UCSD-AML1 (cell line): ENCODE measurements at regions not wholly inside any gene's neighbourhood (a gene's known extent, or its start where the extent isn't known, plus 50 kb on each side); places are given as distances from the start of the nearest gene placed in this dataset.

Experiments used
- DNase-seq: peaks from one replicate; lab custom pipeline; 2025; ENCODE audit not compliant: unreplicated experiment; lab: John Stamatoyannopoulos, UW

DNA sequence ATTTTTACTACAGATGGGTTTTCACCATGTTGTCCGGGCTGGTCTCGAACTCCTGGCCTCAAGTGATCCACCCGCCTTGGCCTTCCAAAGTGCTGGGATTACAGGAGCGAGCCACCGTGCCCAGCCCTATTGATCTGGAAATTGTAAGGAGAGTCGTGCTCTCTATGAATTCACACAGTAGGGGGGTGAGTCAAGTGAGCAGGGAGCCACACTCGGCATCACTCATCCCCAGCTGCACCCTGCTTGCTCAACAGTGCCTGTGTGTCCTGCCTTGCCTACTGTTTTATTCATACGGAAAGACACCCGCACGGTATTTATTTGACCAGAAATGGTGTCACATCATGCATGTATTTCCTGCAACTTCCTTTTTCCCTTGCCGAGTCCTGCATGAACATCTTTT is 157.2 kb upstream of the FOXF1 start:
- no peak for DNase-seq

DNA sequence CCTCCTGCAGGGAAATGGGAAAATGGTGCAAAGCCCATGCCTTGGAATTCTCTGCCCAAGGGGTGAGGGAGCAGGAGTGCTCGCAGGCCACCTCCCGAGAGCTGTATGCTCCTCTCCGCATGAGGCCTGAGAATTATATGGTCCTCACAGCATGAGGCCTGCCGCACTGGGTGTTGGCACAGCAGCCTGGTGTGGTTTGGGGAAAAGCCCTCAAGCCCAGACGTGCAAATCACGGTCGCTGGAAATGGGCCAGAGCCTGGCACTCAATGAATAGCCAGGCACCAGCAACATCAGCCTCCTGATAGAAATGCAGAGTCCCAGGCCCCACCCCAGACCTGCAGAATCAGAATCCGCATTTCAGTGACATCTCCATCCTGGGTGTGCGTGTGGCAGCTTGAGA is 156.4 kb upstream of the FOXF1 start:
- DNase-seq, result no peak

- no peak for DNase-seq
These were observed 155.4 kb upstream of the FOXF1 start for GRCh38 chr16:86354641-86355513.

DNA sequence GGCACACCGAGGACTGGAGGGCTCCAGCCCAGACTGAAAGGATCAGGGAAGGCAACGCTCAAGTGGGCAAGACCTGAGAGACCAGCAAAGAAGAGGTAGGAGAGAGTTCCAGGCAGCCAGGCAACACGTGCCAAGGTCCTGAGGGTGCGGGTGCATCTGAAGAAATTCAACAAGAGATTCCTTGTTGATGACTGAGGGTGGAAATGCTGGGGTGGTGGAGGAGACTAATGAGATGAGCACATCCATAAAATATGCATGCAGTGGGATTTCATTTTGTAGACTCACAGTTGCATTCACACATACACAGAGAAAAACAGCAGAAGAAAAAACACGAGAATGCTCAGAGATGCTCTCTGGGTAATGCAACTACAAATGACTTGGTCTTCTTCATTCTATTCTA is 154.8 kb upstream of the FOXF1 start:
- no peak for DNase-seq

- no peak for DNase-seq
These were observed 154.4 kb upstream of the FOXF1 start for GRCh38 chr16:86355951-86356350.

DNA sequence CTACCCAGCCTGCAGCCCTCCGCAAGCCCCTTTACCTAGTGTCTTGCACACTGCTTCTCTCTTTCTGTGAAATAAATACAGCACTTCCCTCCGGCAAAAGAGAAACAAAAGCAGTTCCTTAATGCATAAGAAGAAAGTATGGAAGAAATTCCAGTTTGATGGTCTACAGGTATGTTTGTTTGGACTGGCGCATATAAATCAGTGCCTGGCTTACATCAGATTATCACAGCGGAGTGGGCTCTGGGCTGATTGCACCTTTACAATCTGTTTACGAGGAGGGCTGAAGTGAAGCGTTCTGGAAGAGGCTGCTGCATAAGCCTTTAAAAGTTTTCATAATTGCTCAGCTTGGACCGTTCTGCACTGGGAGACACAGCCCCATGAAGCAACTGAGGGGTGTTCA is 153.5 kb upstream of the FOXF1 start:
- DNase-seq, result no peak

DNA sequence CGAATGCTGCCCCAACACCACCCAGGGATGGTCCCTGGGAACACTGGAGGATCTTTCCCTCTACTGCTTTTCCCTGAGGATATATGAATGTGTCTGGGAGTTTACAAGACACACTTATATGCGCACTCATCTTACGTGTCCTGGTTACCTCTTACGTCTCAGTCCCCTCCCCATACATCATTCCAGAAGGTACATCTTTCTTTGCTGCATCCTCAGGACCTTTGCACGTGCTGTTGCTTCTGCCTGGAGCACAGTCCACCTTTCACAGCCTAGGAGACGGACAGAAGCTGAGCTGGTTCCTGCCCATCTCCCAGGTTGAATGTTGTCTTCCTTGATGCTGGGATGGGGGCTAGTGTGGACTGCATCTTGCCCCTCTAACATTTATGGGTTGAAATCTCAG is 153.0 kb upstream of the FOXF1 start:
- DNase-seq, result no peak

GRCh38 chr16:86357950-86358349 is 152.4 kb upstream of the FOXF1 start:
- no peak for DNase-seq

DNA sequence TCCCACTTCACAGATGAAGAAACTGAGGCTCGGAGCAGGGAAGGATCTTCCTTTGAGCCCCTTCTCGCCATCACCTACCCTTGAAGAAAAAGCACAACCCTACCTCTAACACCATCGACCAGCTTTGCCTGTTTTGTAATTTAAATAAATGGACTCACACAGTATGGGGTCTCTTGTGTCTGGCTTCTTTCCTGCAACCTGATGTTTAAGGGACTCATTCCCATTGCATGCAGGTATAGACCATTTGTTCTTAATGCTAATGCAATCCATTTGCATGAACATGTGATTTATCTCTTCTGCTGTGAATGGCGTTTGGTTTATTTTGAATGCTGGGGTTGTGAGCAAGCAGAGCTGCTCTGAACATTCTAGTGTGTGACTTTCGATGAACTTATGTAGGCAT is 150.8 kb upstream of the FOXF1 start:
- DNase-seq, result no peak

DNA sequence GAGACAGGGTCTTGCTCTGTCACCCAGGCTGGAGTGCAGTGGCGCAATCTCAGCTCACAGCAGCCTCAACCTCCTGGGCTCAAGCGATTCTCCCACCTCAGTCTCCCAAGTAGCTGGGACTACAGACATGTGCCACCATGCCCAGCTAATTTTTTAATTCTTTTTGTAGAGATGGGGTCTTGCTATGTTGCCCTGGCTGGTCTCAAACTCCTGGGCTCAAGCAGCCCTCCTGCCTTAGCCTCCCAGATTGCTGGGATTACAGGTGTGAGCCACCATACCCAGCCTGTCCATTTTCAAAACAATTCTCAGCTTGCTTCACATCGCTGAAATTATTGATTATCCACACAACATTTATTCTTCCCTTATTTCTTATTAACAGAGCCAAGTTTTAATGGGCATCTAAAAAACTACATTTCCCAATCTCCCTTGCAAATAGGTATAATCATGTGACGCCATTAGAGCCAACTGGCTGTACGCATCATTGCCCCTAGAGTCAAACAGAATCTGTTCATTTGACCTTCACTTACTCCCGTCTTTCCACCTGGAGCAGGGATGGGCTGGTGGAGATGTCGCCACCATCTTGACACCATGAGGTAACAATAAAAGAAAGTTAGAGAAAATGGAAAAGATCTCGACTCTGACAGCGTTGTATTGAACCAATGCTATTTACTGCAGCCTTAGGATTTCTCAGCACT is 148.0 kb upstream of the FOXF1 start:
- DNase-seq, result no peak

DNA sequence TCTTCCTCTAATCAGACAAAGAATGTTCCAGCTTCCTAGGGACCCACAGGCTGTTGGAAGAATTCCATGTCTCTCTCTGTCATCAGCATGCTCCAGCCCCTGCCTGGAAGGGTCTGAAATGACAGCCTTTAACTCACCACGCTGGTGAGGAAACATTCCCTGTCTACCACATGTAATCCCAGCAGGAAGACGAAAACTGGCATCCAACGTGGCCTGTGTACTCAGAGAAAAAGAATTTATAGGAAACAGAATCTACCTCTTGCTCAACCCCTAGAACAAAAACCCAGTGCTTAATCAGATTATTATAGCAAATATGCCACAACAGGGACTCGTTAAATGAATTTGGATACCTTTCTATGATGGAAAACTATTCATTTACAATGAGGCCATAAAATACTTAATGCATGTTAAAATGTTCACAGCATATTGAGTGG is 147.3 kb upstream of the FOXF1 start:
- DNase-seq, result no peak

DNA sequence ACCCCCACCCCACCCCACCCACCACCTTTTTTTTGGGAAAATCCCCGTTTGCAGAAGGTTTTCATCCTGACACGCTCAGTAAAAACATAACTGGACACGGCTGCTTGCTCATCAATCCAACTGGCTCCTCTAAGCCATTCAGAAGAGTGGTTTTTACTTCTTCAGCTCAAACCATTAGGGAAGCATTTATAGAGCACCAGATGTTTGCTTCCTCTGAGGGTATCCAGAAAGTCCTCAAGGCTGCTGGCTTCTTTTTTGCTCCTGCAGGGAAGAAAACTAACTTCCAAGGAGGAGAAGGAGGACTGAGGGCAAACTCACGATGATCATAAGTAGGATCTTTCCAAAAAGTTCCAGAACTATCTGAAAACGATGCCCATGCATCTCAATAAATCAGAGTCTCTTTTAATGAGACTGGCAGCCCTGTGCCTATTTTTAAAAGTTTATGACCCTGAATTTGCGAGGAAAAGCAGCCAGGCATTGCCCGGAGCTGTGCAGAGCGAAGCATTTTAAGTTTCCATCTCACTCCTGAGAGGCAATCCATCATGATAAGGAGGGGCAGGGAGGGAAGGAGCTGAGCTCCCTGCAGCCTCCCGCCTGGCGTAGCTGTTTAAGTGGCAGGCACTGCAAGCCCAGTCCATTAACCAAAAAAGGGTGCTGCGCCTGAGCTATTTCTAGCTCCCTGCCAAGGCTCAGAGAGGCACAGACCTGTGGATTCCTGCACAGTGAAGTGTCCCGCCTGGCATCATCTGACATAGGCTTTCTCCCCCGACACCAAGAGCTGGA is 146.3 kb upstream of the FOXF1 start:
- no peak for DNase-seq

GRCh38 chr16:86364653-86365380 is 145.5 kb upstream of the FOXF1 start:
- no peak for DNase-seq

DNA sequence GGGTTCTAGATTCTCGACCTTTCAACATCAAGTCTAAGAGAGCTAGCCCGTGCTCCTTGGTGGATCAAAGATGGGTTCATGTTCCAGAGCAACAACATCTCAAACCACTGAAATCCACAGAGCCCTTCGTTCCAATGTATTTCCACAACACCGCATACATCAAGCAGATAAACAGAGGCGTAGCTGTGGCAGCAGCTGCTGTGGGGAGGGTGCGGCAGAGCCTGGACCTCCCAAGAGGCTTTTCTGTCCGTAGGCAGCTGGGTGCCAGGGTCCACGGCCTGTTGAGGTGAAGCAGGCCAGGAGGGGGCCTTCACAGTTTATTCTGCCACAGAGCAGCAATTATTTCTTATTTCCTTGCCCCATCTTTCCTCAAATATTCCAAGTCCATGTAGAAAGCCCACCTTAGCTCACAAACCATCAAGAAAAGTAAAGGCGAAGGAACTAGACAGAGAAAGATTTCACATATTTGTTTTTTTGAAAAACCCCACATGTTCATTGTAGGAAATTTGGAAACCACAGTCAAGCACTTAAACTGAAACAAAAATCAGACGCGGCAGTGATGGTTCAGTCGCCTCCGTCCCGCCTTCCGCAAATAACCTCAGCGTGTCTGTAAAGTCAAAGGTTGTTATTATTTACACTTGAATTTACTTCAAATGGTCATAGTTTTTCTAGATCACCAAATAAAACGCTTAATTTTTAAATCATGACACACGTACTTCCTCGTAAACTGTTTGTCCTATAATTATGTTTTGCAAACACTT is 144.6 kb upstream of the FOXF1 start:
- no peak for DNase-seq

- DNase-seq, result no peak
These were observed 143.8 kb upstream of the FOXF1 start for GRCh38 chr16:86366481-86366880.

DNA sequence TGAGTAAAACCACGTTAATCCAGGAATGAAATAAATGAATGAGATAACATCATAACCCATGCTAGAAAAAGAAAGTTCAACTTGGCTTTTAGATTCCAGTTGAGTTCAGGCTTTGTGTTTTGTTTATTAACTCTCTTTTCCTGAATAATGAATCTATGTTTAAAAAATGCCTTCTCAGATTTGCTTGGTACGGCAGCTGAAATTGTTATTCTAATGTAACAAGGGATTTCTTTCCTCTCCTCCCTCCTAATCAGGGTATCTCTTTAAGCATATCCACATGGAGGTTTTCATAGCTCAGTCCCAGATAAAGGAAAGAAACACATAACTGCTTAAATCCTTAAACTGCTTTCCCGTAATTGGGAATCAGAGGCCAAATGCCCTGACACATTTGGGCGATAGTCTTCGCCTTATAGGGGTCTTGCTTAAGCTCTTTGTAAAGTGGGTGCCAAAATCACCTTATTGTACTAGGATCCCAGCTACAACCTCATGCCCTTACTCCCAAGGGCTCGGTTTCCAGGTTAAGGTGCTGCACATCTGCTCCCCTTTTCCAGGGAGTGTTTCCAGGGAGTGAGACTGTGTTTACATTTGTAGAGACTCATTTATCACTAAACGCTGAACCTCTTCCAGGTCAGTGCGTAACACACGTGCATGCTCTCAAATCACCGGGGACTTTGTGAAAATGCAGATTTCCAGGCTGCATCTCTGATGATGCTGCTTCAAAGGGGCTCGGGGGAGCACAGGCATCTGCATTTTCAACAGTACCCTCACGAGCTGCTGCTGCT is 142.8 kb upstream of the FOXF1 start:
- no peak for DNase-seq

DNA sequence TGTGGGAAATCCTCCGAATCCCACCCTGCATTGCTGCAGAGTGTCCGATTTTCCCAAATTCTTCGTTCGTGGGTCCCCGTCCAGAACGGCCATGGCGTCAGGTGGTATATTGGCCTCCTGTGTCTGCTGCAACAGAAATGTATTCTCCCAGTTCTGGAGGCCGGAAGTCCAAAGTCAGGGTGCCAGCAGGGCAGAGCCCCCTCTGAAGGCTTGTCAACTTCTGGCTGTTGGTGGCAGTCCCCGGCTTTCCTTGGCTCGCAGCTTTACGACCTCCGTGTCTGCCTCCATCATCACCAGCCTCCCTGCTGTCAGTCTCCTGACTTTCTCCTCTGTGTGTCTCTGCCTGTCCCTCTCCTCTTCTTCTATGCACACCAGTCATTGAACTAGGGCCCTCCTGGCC is 142.1 kb upstream of the FOXF1 start:
- DNase-seq, result no peak

- no peak for DNase-seq
These were observed 140.3 kb upstream of the FOXF1 start for GRCh38 chr16:86370062-86370461.

DNA sequence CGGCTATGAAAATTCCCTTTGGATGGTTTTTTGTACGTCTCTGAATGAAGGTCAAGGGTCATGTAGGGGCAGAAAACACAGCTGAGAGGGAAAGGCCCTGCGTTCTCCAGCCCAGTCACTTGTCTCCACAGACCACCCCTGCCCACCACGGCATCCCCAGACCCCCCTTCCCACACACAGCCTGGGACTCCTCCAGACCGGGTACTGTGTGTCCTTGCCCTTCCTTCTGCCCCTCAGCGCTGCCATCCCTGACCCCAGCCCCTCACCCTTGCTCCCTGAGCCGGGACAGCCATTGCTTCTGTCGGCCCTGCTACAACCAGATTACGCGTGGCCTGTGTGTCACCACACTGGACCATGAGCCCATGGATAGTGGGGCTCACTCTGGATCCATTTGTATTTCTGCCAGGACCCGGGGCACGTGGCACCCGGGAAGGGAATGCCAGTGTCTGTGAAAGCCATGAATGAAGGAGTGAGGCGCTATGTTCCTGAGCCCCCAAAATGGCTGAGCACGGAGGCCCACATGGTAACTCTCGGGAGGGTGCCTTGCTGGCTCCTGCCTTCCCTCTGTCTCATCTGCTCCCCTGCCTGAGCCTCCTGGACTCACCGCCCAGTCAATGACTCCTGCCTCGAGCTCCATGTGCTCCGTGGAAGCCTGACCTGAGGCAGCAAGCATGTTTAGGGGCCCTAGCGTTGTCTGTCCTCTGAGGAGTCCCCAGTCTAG is 139.1 kb upstream of the FOXF1 start:
- DNase-seq, result no peak
